Esophagus muscularis mucosa (tissue), 4 donors: ENCODE measurements at regions not wholly inside any gene's neighbourhood (a gene's known extent, or its start where the extent isn't known, plus 50 kb on each side); places are given as distances from the start of the nearest gene placed in this dataset.

Experiments used
- DNase-seq: peaks from one replicate; pipeline ENCODE4 v3.0.0-alpha.2; 2017; ENCODE audit errors: extremely low spot score
- H3K27ac ChIP-seq, 4 donors: fragments of 200-600 bp; sonication (generic); replicated peaks in 1 of 4; 1 replicate in 3 of 4; 2 replicates in 1 of 4; pipeline ENCODE4 v1.5.1; 2016 to 2019; ENCODE audit warnings: mild to moderate bottlenecking in 1 of 4
- H3K27me3 ChIP-seq, 4 donors: fragments of 200-600 bp; sonication (generic); one replicate each; pipeline versions ENCODE4 v1.5.1 to v1.6.0; 2016 to 2019
- H3K36me3 ChIP-seq, 4 donors: fragments of 200-600 bp; sonication (generic); one replicate each; pipeline ENCODE4 v1.5.1; 2016 to 2019
- H3K4me1 ChIP-seq, 4 donors: fragments of 200-600 bp; sonication (generic); one replicate each; pipeline ENCODE4 v1.5.1; 2016 to 2019
- H3K4me3 ChIP-seq, 4 donors: fragments of 200-600 bp; sonication (generic); 1 replicate in 2 of 4; 2 replicates in 2 of 4; pipeline ENCODE4 v1.5.1; 2016 to 2019; ENCODE audit warnings: mild to moderate bottlenecking in 4 of 4, moderate library complexity in 1 of 4
- H3K9me3 ChIP-seq, 4 donors: fragments of 200-600 bp; sonication (generic); 1 replicate in 3 of 4; 2 replicates in 1 of 4; pipeline ENCODE4 v1.5.1; 2016 to 2019
- EP300 ChIP-seq: sonication (generic); formaldehyde crosslinking; IDR thresholded peaks from one replicate; pipeline ENCODE4 v1.6.1; 2017; ENCODE audit warnings: antibody characterized with exemption
- POLR2A ChIP-seq: fragments of 450-650 bp; IDR thresholded peaks from one replicate; pipeline ENCODE4 v1.6.1; 2017; ENCODE audit warnings: antibody characterized with exemption, moderate library complexity, mild to moderate bottlenecking, low read depth
- POLR2AphosphoS5 ChIP-seq, 2 donors: sonication (generic); formaldehyde crosslinking; IDR thresholded peaks; one replicate each; pipeline ENCODE4 v1.6.1; 2017; ENCODE audit warnings: antibody characterized with exemption in 2 of 2
- WGBS: methylation state at CpG from one replicate; pipeline ENCODE4 v1.1.5; 2018; 5-methylcytosine and 5-hydroxymethylcytosine counted together
- intact Hi-C: fragments of 100-400 bp; cut with DNase I; formaldehyde crosslinking; loops from one replicate; pipeline ENCODE4 v1.15.1; 2023
- TF ChIP-seq, protein P1 (sequence below), 3 experiments: fragments of 200-600 bp in 2 of 3; fragments of 450-650 bp in 1 of 3; sonication (generic) in 2 of 3; IDR thresholded peaks; one replicate each; pipeline ENCODE4 v1.5.1; 2017 to 2019; ENCODE audit warnings: antibody characterized with exemption in 3 of 3, mild to moderate bottlenecking in 2 of 3, moderate library complexity in 1 of 3

DNA sequence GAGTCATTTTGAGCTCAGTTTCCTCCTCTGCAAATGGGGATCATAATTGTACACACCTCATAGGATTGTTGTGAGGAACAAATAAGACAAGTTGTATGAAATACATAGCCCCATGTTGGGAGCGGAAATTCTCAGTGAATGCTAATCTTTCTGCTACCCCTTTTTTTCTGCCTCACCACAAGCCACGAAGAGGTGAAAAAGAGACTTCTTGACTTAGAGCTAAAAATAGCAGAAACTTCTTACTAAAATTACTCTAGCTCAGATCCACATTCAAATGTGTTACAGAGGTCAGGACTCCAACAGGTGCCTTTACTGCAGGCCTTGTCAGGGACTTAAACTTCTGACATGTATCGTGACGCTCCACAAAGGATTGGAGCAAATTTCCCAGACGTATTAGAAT is 128.5 kb downstream of the MIAT start:
- WGBS, result 89% methylated on average over 5 of the region's 5 CpGs
- no peaks in the 10 kb centered on the region for H3K27me3 ChIP-seq
- TF ChIP-seq EP300 (no peak), POLR2AphosphoS5 (IDR thresholded peaks at IDR 0.05) (no peak), POLR2A (no peak)
- TF ChIP-seq, protein P1, sequence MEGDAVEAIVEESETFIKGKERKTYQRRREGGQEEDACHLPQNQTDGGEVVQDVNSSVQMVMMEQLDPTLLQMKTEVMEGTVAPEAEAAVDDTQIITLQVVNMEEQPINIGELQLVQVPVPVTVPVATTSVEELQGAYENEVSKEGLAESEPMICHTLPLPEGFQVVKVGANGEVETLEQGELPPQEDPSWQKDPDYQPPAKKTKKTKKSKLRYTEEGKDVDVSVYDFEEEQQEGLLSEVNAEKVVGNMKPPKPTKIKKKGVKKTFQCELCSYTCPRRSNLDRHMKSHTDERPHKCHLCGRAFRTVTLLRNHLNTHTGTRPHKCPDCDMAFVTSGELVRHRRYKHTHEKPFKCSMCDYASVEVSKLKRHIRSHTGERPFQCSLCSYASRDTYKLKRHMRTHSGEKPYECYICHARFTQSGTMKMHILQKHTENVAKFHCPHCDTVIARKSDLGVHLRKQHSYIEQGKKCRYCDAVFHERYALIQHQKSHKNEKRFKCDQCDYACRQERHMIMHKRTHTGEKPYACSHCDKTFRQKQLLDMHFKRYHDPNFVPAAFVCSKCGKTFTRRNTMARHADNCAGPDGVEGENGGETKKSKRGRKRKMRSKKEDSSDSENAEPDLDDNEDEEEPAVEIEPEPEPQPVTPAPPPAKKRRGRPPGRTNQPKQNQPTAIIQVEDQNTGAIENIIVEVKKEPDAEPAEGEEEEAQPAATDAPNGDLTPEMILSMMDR (IDR thresholded peaks at IDR 0.05), result no peak
- no peak for DNase-seq
- intact Hi-C loops, result no loop called here
- H3K27ac ChIP-seq, result no peak overlapping the region
- peaks cover 4 to 50% (median 24%) of the 10 kb centered on the region in 4 donors for H3K36me3 ChIP-seq
- H3K4me1 ChIP-seq, result no peaks in the 10 kb centered on the region
- no peaks in the 10 kb centered on the region for H3K9me3 ChIP-seq
- no peak overlapping the region for H3K4me3 ChIP-seq

DNA sequence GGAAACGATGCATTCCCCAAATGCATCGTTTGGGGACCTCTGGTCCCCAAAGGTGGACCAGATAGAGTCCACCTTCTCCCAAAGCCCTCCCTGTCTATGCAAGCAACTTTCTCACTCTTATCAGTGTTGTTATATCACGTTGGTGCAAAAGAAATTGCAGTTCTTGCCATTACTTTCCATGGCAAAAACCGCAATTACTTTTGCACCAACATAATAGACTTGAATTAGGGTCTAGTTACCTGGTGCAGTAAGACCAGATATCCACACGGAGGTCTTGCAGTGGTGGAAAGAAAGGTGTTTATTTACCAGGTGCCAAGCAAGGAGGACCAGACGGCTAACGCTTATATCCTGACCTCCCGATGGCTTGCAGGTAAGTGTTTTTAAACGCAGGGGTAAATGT is 129.0 kb downstream of the MIAT start:
- intact Hi-C loops, result no loop called here
- DNase-seq, result no peak
- 91% methylated on average over 9 of the region's 9 CpGs for WGBS
- Histone ChIP-seq H3K36me3 (peaks cover 4 to 50% (median 25%) of the 10 kb centered on the region in 4 donors), H3K27me3 (no peaks in the 10 kb centered on the region), H3K27ac (no peak overlapping the region), H3K4me1 (no peaks in the 10 kb centered on the region), H3K4me3 (no peak overlapping the region), H3K9me3 (no peaks in the 10 kb centered on the region)
- TF ChIP-seq EP300, result no peak
- TF ChIP-seq, protein P1 (IDR thresholded peaks at IDR 0.05), result no peak
- no peak for TF ChIP-seq POLR2AphosphoS5 (IDR thresholded peaks at IDR 0.05)
- no peak for TF ChIP-seq POLR2A

DNA sequence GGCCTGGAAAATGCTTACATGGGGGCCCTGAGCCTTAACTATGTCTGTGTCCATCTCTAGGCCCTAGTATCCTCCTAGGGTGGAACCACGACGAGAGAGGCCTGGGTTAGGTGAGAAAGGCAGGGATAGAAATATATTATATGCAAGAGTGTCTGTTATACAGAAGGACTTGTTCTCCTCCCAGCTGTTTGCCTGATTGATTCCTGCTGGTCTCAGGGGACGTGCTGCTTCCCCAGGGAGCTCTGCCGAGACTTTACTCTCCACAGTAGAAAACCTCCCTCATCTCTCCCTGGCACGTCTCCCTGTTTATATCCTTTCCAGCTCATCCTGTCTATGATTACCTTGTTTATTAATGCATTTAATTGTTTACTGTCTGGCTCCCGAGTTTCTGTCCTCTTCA is 132.6 kb downstream of the MIAT start:
- WGBS, result 76% methylated on average over 6 of the region's 6 CpGs
- intact Hi-C loops, result no loop called here
- peaks cover 8 to 21% (median 13%) of the 10 kb centered on the region in 4 donors for H3K36me3 ChIP-seq
- no peaks in the 10 kb centered on the region for H3K4me1 ChIP-seq
- TF ChIP-seq POLR2A, result no peak
- no peak for TF ChIP-seq POLR2AphosphoS5 (IDR thresholded peaks at IDR 0.05)
- TF ChIP-seq, protein P1 (IDR thresholded peaks at IDR 0.05), result no peak
- TF ChIP-seq EP300, result no peak
- DNase-seq, result no peak
- H3K9me3 ChIP-seq, result no peaks in the 10 kb centered on the region
- no peaks in the 10 kb centered on the region for H3K27me3 ChIP-seq
- H3K27ac ChIP-seq, result no peak overlapping the region
- H3K4me3 ChIP-seq, result no peak overlapping the region

DNA sequence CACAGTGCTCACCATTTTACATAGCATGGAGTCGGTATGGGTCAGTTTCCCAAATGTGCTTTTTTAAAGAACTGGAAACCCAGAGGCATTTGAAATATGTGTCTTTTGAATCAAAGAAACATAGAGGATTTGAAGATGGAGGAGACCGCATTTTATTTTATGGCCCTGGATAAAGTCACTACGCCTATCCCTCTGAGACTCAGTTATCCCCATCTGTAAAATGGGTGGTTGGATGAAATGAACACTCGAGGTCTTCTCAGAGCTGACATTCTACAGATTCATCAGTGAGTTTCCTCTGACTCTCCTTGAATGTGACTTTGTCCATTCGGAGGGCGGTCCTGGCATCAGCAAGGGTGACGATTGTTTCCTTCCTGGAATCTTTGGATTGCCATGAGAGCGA is 135.1 kb downstream of the MIAT start:
- Histone ChIP-seq H3K4me1 (no peaks in the 10 kb centered on the region), H3K4me3 (no peak overlapping the region), H3K36me3 (peaks cover 8 to 33% (median 15%) of the 10 kb centered on the region in 4 donors), H3K9me3 (no peaks in the 10 kb centered on the region), H3K27me3 (no peaks in the 10 kb centered on the region), H3K27ac (no peak overlapping the region)
- 95% methylated on average over 8 of the region's 8 CpGs for WGBS
- TF ChIP-seq, protein P1 (IDR thresholded peaks at IDR 0.05), result no peak
- TF ChIP-seq POLR2AphosphoS5 (IDR thresholded peaks at IDR 0.05) (no peak), EP300 (no peak), POLR2A (no peak)
- intact Hi-C loops, result no loop called here
- no peak for DNase-seq

DNA sequence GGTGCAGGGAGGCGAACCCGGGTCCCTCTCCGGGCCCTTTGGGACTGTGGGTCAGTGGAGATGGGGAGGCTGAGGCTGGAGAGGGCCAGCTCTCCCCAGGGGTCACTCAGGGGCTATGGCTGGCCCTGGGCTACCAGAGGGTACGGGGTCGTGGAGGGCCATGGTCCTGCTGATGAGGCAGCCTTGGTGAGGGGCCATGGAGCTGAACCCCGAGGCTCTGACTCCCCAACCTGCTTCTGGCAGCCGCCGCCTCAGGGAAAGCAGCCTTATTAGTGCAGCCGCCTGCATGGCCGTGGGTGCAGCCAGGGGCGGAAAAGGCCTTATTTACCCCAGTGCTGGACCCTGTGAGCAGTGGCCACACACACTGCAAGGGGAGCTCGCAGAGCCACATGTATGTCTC is 139.4 kb downstream of the MIAT start:
- Histone ChIP-seq H3K4me1 (peaks cover 0 to 4% (median 0%) of the 10 kb centered on the region in 4 donors), H3K9me3 (no peaks in the 10 kb centered on the region), H3K27ac (no peak overlapping the region), H3K27me3 (no peaks in the 10 kb centered on the region), H3K36me3 (peaks cover 0 to 13% (median 7%) of the 10 kb centered on the region in 4 donors), H3K4me3 (no peak overlapping the region)
- intact Hi-C loops, result no loop called here
- TF ChIP-seq, protein P1 (IDR thresholded peaks at IDR 0.05), result no peak
- no peak for TF ChIP-seq POLR2AphosphoS5 (IDR thresholded peaks at IDR 0.05)
- no peak for TF ChIP-seq POLR2A
- TF ChIP-seq EP300, result no peak
- DNase-seq, result no peak
- 100% methylated on average over 2 of the region's 12 CpGs for WGBS
